PFSK-1 (cell line): ENCODE measurements at regions not wholly inside any gene's neighbourhood (a gene's known extent, or its start where the extent isn't known, plus 50 kb on each side); places are given as distances from the start of the nearest gene placed in this dataset.

Experiments used
- FOXP2 ChIP-seq: optimal IDR thresholded peaks from 2 replicates; pipeline ENCODE3; 2011; ENCODE audit warnings: borderline replicate concordance, control low read depth, inconsistent platforms; ENCODE audit not compliant: insufficient read depth; ENCODE audit errors: extremely low read length, extremely low read depth
- POLR2AphosphoS5 ChIP-seq: IDR thresholded peaks from 2 replicates; pipeline ENCODE4 v1.6.1; 2012; ENCODE audit warnings: low read depth, mild to moderate bottlenecking, control low read depth, low read length, moderate library complexity
- REST ChIP-seq, 2 experiments: IDR thresholded peaks; 2 replicates each; pipeline versions ENCODE4 v1.6.1 to v1.8.0; 2011 to 2012; ENCODE audit warnings: low read depth in 2 of 2, low read length in 2 of 2, control low read depth in 1 of 2, inconsistent platforms in 1 of 2, mild to moderate bottlenecking in 1 of 2, moderate library complexity in 1 of 2; ENCODE audit not compliant: insufficient read depth in 1 of 2
- SIN3A ChIP-seq: IDR thresholded peaks from 2 replicates; pipeline ENCODE4 v1.6.1; 2012; ENCODE audit warnings: mild to moderate bottlenecking, low read length, moderate library complexity, borderline replicate concordance; ENCODE audit not compliant: insufficient read depth
- TAF1 ChIP-seq: IDR thresholded peaks from 2 replicates; pipeline ENCODE4 v1.6.1; 2012; ENCODE audit warnings: low read length, control low read depth, borderline replicate concordance; ENCODE audit not compliant: insufficient read depth

GRCh38 chr17:34024806-34025551 lies 230.1 kb upstream of the CCL2 start:
- TF ChIP-seq REST (IDR thresholded peaks at IDR 0.05; ENCODE audit: insufficient read depth in 1 of 2, low read depth in 2 of 2, low read length in 2 of 2) = no peak
- TF ChIP-seq SIN3A = no peak
- TF ChIP-seq FOXP2 = no peak
- no peak for TF ChIP-seq TAF1
- TF ChIP-seq POLR2AphosphoS5 = no peak

- TF ChIP-seq TAF1 (no peak), POLR2AphosphoS5 (no peak), FOXP2 (no peak), REST (IDR thresholded peaks at IDR 0.05; ENCODE audit: insufficient read depth in 1 of 2, low read depth in 2 of 2, low read length in 2 of 2) (no peak), SIN3A (no peak)
Measured at GRCh38 chr17:34045990-34046389, 209.1 kb upstream of the CCL2 start.

GRCh38 chr17:34051046-34051445 lies 204.0 kb upstream of the CCL2 start:
- no peak for TF ChIP-seq POLR2AphosphoS5
- TF ChIP-seq TAF1 = no peak
- no peak for TF ChIP-seq FOXP2

GRCh38 chr17:34054495-34054894 lies 200.6 kb upstream of the CCL2 start:
- TF ChIP-seq SIN3A (no peak), REST (IDR thresholded peaks at IDR 0.05; ENCODE audit: insufficient read depth in 1 of 2, low read depth in 2 of 2, low read length in 2 of 2) (peak in 1 of 2 experiments; percentile 77; a peak in 2 of 4 replicates), POLR2AphosphoS5 (no peak)

- TF ChIP-seq POLR2AphosphoS5 = no peak
- TF ChIP-seq SIN3A = no peak
- no peak for TF ChIP-seq REST (IDR thresholded peaks at IDR 0.05; ENCODE audit: insufficient read depth in 1 of 2, low read depth in 2 of 2, low read length in 2 of 2)
- no peak for TF ChIP-seq FOXP2
- TF ChIP-seq TAF1 = no peak
Measured at GRCh38 chr17:34055606-34056005, 199.5 kb upstream of the CCL2 start.
